Upper lobe of left lung (tissue), 6 donors: ENCODE measurements at regions not wholly inside any gene's neighbourhood (a gene's known extent, or its start where the extent isn't known, plus 50 kb on each side); places are given as distances from the start of the nearest gene placed in this dataset.

Source experiments
- ATAC-seq, 2 donors: fragments of 200-7000 bp; cut with Tn5 transposase; one replicate each; pipeline ENCODE4 v1.9.1; 2022; ENCODE audit warnings: mild to moderate bottlenecking in 2 of 2, moderate library complexity in 2 of 2; ENCODE audit not compliant: low FRiP score in 2 of 2
- DNase-seq, 2 donors: peaks; one replicate each; pipeline ENCODE4 v3.0.0-alpha.2; 2019 to 2020
- H3K27ac ChIP-seq, 4 donors: fragments of 200-600 bp; sonication (generic); one replicate each; pipeline ENCODE4 v1.5.1; 2016 to 2019
- H3K27me3 ChIP-seq, 4 donors: fragments of 200-600 bp; sonication (generic); one replicate each; pipeline ENCODE4 v1.5.1; 2017 to 2019
- H3K36me3 ChIP-seq, 4 donors: fragments of 200-600 bp; sonication (generic); one replicate each; pipeline ENCODE4 v1.5.1; 2016 to 2019
- H3K4me1 ChIP-seq, 4 donors: fragments of 200-600 bp; sonication (generic); one replicate each; pipeline ENCODE4 v1.5.1; 2018 to 2019
- H3K4me3 ChIP-seq, 4 donors: fragments of 200-600 bp; sonication (generic); one replicate each; pipeline ENCODE4 v1.5.1; 2017 to 2019; ENCODE audit warnings: mild to moderate bottlenecking in 2 of 4, moderate library complexity in 1 of 4
- H3K9me3 ChIP-seq, 4 donors: fragments of 200-600 bp; sonication (generic); one replicate each; pipeline ENCODE4 v1.5.1; 2018 to 2019
- CTCF ChIP-seq, 6 experiments: fragments of 450-650 bp in 4 of 6; fragments of 200-600 bp in 2 of 6; sonication (generic) in 2 of 6; IDR thresholded peaks; one replicate each; pipeline ENCODE4 v1.5.1; 2016 to 2019; ENCODE audit warnings: antibody characterized with exemption in 6 of 6
- EP300 ChIP-seq, 4 donors: sonication (generic); formaldehyde crosslinking; IDR thresholded peaks; one replicate each; pipeline ENCODE4 v1.5.1; 2017; ENCODE audit warnings: antibody characterized with exemption in 4 of 4, control low read depth in 2 of 4
- POLR2A ChIP-seq, 4 donors: fragments of 450-650 bp; IDR thresholded peaks; one replicate each; pipeline ENCODE4 v1.5.1; 2016 to 2017; ENCODE audit warnings: antibody characterized with exemption in 4 of 4, mild to moderate bottlenecking in 2 of 4
- POLR2AphosphoS5 ChIP-seq, 2 donors: sonication (generic); formaldehyde crosslinking; IDR thresholded peaks; one replicate each; pipeline ENCODE4 v1.5.1; 2017; ENCODE audit warnings: antibody characterized with exemption in 2 of 2
- WGBS, 2 donors: methylation state at CpG; one replicate each; pipeline ENCODE4 v1.1.5; 2017 to 2018; 5-methylcytosine and 5-hydroxymethylcytosine counted together
- donor health status: DM: no; HTN: no; CAD: no; lungs with moderate emphysema.
- donor health status: DM: no; HTN: yes; CAD: no; lungs with severe emphysema.

DNA sequence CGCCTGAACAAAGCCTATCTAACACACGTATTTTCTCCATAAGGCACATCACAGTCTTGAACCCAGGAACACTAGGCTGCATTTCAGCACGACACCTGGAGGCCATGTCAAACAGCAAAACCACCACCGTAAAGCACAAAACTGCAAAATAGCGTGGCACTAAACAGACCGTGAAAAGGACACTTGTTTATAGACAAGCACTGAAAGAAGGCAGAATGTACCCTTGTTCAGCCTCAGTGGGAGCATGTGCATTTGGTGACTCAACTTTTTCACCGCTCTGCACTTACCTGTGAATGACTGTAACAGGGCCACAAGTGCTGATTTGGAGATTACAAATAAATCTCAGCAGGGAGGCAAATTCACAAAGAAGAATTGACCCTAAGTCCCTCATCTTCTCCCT, 80.8 kb downstream of the ISG20 start:
- no peaks in the 10 kb centered on the region for H3K27me3 ChIP-seq
- H3K36me3 ChIP-seq: no peaks in the 10 kb centered on the region
- ATAC-seq (no peak), DNase-seq (no peak)
- WGBS, 2 donors: 83 to 92% methylated on average over 7 of the region's 7 CpGs
- TF ChIP-seq EP300 (IDR thresholded peaks at IDR 0.05) (no peak), CTCF (IDR thresholded peaks at IDR 0.05) (no peak)
- no peaks in the 10 kb centered on the region for H3K4me1 ChIP-seq
- no peak overlapping the region for H3K4me3 ChIP-seq
- no peak overlapping the region for H3K27ac ChIP-seq
- H3K9me3 ChIP-seq: no peaks in the 10 kb centered on the region

- no peak for DNase-seq
- Histone ChIP-seq H3K4me3 (no peak overlapping the region), H3K27me3 (no peaks in the 10 kb centered on the region), H3K36me3 (no peaks in the 10 kb centered on the region), H3K4me1 (no peaks in the 10 kb centered on the region), H3K27ac (no peak overlapping the region), H3K9me3 (no peaks in the 10 kb centered on the region)
- no peak for TF ChIP-seq POLR2AphosphoS5 (IDR thresholded peaks at IDR 0.05)
- no peak for TF ChIP-seq EP300 (IDR thresholded peaks at IDR 0.05)
- TF ChIP-seq POLR2A (IDR thresholded peaks at IDR 0.05): no peak
- no peak for TF ChIP-seq CTCF (IDR thresholded peaks at IDR 0.05)
- no peak for ATAC-seq
- 52 to 65% methylated on average over 4 to 6 of the region's 6 CpGs for WGBS, 2 donors
These were observed 77.7 kb upstream of the ACAN start for GRCh38 chr15:88725305-88726210.

GRCh38 chr15:88727439-88727838, 75.8 kb upstream of the ACAN start:
- DNase-seq: no peak
- WGBS, 2 donors: 78 to 79% methylated on average over 3 to 5 of the region's 5 CpGs
- H3K27me3 ChIP-seq: no peaks in the 10 kb centered on the region

GRCh38 chr15:88729581-88729980, 73.7 kb upstream of the ACAN start:
- TF ChIP-seq CTCF (IDR thresholded peaks at IDR 0.05) (no peak), POLR2A (IDR thresholded peaks at IDR 0.05) (no peak), EP300 (IDR thresholded peaks at IDR 0.05) (no peak), POLR2AphosphoS5 (IDR thresholded peaks at IDR 0.05) (no peak)
- Histone ChIP-seq H3K27me3 (no peaks in the 10 kb centered on the region), H3K4me3 (no peak overlapping the region), H3K4me1 (no peaks in the 10 kb centered on the region), H3K9me3 (no peaks in the 10 kb centered on the region), H3K27ac (no peak overlapping the region), H3K36me3 (no peaks in the 10 kb centered on the region)
- no peak for DNase-seq
- WGBS, 2 donors: 65 to 78% methylated on average over 2 of the region's 2 CpGs
- no peak for ATAC-seq

More at GRCh38 chr15:88727439-88727838, 75.8 kb upstream of the ACAN start:
- no peak for TF ChIP-seq CTCF (IDR thresholded peaks at IDR 0.05)
- no peak for TF ChIP-seq EP300 (IDR thresholded peaks at IDR 0.05)
- TF ChIP-seq POLR2A (IDR thresholded peaks at IDR 0.05): no peak
- TF ChIP-seq POLR2AphosphoS5 (IDR thresholded peaks at IDR 0.05): no peak
- no peaks in the 10 kb centered on the region for H3K4me1 ChIP-seq
- H3K4me3 ChIP-seq: no peak overlapping the region
- no peaks in the 10 kb centered on the region for H3K9me3 ChIP-seq
- no peak for ATAC-seq
- no peak overlapping the region for H3K27ac ChIP-seq
- no peaks in the 10 kb centered on the region for H3K36me3 ChIP-seq

DNA sequence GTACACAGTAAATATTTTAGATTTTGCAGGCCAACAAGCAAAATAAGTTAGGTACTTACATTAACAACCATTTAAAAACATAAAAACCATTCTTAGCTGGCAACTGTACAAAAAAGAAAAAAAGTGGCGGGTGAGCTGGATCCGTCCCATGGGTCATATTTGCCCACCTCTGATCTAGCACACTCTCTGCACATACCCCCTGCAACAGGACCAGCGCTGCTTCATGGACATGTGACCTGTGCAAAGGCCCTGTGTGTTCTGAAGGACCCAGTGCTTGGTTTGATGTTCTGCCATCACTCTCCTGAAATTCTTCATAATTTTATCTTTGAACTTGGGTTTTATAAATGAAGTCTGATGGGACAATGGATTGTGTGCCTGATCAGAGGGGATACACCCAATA, 72.5 kb upstream of the ACAN start:
- Histone ChIP-seq H3K9me3 (no peaks in the 10 kb centered on the region), H3K27me3 (no peaks in the 10 kb centered on the region), H3K4me3 (no peak overlapping the region), H3K27ac (no peak overlapping the region), H3K4me1 (no peaks in the 10 kb centered on the region), H3K36me3 (no peaks in the 10 kb centered on the region)
- no peak for TF ChIP-seq CTCF (IDR thresholded peaks at IDR 0.05)
- TF ChIP-seq POLR2A (IDR thresholded peaks at IDR 0.05): no peak
- TF ChIP-seq EP300 (IDR thresholded peaks at IDR 0.05): no peak
- no peak for TF ChIP-seq POLR2AphosphoS5 (IDR thresholded peaks at IDR 0.05)
- DNase-seq (no peak), ATAC-seq (no peak)
- WGBS, 2 donors: 83 to 85% methylated on average over 3 of the region's 3 CpGs
